Posterior vena cava (tissue), 2 donors: ENCODE measurements at regions not wholly inside any gene's neighbourhood (a gene's known extent, or its start where the extent isn't known, plus 50 kb on each side); places are given as distances from the start of the nearest gene placed in this dataset.

Source experiments
- DNase-seq: peaks from one replicate; pipeline ENCODE4 v3.0.0-alpha.2; 2020; ENCODE audit warnings: low spot score
- intact Hi-C, 2 donors: fragments of 100-400 bp; cut with DNase I; formaldehyde crosslinking; loops; one replicate each; pipeline versions ENCODE4 v1.14.1 to v1.14.2; 2022 to 2023
- donor health status: DM: yes; HTN: yes; CAD: no.
- donor health status: DM: yes; HTN: yes; CAD: no.

DNA sequence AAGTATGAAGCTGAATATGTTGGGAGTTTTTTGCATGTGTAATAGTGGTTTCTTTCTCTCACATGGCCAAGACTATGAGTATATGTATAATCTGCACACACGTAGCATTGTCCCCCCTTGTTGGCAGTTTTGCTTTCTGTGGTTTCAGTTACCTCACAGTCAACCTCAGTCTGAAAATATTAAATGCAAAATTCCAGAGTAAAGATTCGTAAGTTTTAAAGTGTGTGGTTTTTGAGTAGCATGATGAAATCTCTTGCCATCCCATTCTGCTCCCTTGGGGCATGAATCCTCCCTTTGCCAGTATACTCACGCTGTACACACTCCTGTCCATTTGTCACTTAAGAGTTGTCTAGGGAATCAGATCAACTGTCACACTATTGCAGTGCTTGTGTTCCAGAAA, 742.0 kb upstream of the CCDC54 start:
- intact Hi-C loops: no loop called here
- no peak for DNase-seq

GRCh38 chr3:106635826-106636225, 741.4 kb upstream of the CCDC54 start:
- DNase-seq: no peak
- intact Hi-C loops: no loop called here

- no peak for DNase-seq
- intact Hi-C loops: no loop called here
Observed at GRCh38 chr3:106640353-106640752, 736.9 kb upstream of the CCDC54 start.

- DNase-seq: no peak
- intact Hi-C loops: no loop called here
Observed at GRCh38 chr3:106642161-106642560, 735.1 kb upstream of the CCDC54 start.

DNA sequence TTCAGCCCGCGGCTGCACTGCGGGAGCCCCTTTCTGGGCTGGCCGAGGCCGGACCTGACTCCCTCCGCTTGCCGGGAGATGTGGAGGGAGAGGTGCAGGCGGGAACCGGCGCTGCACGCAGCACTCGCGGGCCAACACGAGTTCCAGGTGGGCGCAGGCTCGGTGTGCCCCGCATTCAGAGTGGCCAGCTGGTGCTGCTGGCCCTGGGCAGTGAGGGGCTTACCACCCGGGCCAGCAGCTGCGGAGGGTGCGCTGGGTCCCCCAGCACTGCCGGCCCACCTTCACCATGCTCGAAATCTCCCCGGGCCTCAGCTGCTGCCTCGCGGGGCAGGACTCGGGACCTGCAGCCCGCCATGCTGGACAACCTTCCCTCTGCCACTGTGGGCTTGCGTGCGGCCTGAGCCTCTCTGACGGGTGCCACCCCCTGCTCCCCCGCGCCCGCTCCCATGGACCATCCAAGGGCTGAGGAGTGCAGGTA, 733.5 kb upstream of the CCDC54 start:
- intact Hi-C loops: no loop called here
- peak; percentile 63 for DNase-seq

GRCh38 chr3:106673926-106674569, 703.2 kb upstream of the CCDC54 start:
- intact Hi-C loops: no loop called here
- no peak for DNase-seq

- no peak for DNase-seq
- intact Hi-C loops: no loop called here
Observed at GRCh38 chr3:106675451-106675850, 701.8 kb upstream of the CCDC54 start.

DNA sequence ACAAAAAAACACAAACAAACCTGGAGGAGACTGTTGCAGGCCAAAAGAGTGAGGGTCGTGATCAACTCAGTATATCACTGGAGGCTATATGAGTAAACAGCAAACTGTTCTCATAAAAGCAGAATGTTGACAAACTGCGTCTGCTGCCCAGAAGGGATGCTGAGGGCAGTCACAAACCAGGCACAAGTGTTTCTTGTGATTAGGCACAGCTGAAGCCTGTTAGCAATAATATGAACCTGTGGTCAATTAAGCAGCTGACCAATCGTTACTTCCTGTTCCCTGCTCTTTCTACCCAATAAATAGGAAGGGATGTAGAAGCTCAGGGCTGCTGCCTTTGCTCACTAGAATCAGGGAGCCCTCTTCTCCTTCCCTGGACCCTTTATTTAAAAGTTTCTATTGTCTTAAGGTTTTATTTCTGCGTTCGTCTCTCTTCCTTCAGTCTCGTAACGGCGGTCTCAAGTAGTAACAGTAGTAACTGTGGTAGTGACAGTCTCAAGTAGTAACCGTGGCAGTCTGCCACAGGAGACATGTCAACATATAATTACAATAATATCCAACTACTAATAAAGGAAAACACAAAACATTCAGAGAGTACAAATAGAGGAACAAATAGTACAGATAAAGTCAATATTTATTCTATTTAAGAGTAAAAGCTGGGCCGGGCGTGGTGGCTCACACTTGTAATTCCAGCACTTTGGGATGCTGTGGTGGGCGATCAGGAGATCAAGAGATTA, 698.4 kb upstream of the CCDC54 start:
- DNase-seq: no peak
- intact Hi-C loops: no loop called here

DNA sequence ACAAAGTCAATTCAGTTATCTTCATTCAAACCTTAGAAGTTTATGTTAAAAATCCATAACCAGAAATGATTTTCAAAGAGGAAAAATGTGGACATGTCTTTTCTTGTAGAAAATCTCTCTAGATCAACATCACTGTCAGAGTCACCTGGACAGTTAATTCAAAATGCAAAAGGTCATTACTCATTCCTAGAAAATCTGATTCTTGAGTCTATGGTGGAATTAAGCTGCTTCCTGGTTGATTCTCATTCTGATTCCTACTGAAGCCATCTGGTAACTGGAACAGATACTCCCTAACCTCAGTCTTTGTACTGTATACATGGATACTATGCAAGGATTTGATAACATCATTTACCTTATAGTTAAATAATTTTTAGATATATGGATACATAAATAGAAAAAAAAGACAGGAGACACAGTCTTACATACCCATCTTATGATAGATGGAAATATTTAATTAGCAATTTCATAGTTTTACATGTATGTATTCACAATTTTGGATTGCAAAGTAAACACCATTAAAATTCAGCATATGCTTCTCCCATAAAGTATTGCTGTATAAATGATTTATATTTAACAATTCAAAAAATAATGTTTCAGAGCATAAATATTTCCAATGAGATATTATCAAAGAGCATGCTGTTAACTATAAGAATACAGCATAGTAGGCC, 693.2 kb upstream of the CCDC54 start:
- intact Hi-C loops: no loop called here
- DNase-seq: no peak

DNA sequence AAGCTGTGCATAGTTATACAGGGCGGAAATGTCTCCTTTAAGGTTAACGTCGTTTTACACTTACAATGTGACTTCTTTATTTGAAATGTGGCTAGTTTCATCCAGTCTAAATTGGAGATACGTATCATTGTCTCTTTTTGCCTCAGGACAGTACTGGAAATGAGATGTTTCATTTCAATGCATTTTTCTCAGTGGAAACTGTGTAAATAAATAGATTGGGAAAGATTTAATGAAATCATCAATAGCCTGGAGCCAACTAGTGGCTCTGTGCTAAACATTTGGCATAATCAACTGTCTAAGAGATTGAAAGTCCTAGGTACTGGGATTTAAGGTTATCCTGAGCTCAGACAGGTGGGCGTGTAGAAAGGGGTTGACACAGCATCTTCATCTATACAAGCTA, 691.5 kb upstream of the CCDC54 start:
- no peak for DNase-seq
- intact Hi-C loops: no loop called here

- intact Hi-C loops: no loop called here
- DNase-seq: no peak
Observed at GRCh38 chr3:106687905-106688304, 689.3 kb upstream of the CCDC54 start.

DNA sequence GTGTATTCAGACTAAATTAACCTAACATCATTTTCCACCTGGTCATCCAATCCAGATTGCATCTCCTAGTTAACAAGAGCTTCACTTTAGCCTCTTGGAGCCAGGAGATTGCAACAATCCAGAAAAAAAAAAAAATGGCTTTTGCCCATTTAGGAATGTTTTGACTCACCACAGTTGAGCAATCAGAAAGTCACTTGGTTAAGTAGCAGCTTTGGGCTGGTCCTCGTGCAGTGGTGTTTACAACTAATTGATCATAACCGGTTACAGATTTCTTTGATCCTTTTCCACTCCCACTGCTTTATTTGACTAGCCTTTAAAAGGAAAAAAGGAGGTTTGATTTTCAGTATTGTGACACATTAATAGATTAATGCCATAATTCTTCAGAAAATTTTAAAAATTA, 688.8 kb upstream of the CCDC54 start:
- DNase-seq: no peak
- intact Hi-C loops: no loop called here

DNA sequence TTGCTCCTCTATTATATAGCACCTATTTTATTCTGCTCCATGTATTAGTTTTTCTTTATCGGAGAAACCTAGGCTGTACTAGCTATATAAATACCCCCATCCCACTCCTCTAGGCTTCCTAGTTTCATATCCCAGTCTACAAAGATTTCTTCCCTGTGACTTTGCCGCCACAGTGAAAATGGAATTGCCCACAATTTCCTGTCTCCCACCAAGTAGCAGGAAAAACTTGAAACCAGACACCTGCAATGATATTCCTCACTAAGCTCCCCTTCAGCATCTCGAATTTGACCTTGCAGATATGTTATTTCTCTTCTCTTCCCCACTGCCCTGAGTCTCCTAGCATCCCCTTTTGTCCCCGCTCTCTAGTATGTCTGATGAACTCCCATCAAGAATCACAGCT, 685.8 kb upstream of the CCDC54 start:
- intact Hi-C loops: no loop called here
- no peak for DNase-seq

GRCh38 chr3:106692624-106693023, 684.6 kb upstream of the CCDC54 start:
- no peak for DNase-seq
- intact Hi-C loops: no loop called here

DNA sequence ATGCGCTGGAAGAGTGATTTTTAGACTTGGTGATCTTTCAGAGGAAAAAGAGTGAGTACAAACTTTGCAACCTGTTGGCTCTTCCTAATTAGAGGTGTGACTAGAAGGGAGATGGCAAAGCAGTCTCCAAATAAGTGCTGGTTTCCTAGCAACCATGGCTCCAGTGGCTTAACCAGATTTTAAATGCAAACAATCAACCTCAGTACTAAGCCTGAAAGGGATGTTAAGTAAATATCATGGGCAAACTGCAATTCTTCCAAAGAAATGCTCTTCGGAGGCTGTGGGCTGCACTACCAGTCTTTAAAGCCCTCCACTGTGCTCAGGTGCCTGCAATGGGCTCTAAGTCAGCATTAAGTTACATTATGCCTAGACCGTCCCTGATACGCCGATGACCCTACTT, 678.1 kb upstream of the CCDC54 start:
- no peak for DNase-seq
- intact Hi-C loops: no loop called here

GRCh38 chr3:106700981-106701380, 676.3 kb upstream of the CCDC54 start:
- intact Hi-C loops: loop anchor here in 1 of 2 donors (10.0 kb wide), 1 partner anchor 384 kb away; no protein-coding TSS in a partner anchor
- no peak for DNase-seq

DNA sequence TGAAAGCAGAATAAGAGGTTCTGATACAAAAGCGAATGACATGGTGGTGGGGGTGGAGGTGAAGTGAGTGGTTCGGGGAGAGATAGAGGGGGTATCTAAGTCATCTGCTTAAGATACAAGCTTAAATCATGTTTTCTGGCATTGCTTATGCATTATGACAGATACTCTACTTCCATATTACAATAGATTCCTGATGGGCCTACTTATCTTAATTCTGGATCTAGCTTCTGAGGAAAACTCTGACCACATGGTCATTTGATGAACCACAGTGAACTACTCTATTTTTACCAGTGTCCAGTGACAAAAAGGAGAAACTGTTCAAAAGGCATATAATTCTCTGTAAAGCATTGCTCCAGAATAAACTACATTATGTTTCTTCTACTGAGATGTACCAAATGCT, 673.7 kb upstream of the CCDC54 start:
- no peak for DNase-seq
- intact Hi-C loops: loop anchor here in 1 of 2 donors (10.0 kb wide), 1 partner anchor 381 kb away; no protein-coding TSS in a partner anchor

DNA sequence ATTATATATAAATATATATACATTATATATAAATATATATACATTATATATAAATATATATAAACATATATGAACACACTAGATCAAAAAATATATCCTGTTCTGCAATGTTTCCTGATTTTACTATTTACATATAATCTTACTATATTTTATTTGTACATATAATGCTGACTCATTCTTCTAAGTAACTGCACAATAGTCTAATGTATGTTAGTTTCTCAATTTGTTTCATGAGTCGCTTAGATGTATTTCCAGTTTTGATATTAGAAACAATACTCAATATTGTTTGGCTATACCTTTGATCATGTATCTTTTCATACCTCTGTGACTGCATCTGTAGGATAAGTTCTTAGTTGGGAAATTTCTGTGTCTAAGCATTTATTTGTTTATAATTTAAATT, 669.9 kb upstream of the CCDC54 start:
- DNase-seq: no peak
- intact Hi-C loops: loop anchor here in 1 of 2 donors (10.0 kb wide), 1 partner anchor 377 kb away; no protein-coding TSS in a partner anchor

GRCh38 chr3:106710596-106710995, 666.6 kb upstream of the CCDC54 start:
- intact Hi-C loops: no loop called here
- DNase-seq: no peak

- no peak for DNase-seq
- intact Hi-C loops: no loop called here
Observed at GRCh38 chr3:106711650-106712049, 665.6 kb upstream of the CCDC54 start.
